ENCODE measurements at regions not wholly inside any gene's neighbourhood (a gene's known extent, or its start where the extent isn't known, plus 50 kb on each side); places are given as distances from the start of the nearest gene placed in this dataset.

GRCh38 chr5:158294701-158295100, 435.8 kb upstream of the CLINT1 start:
- ATAC-seq (ENCODE audit: insufficient read depth, low FRiP score) = no peak
- H3K36me3 ChIP-seq (ENCODE audit: control insufficient read depth in 4 of 4, insufficient read depth in 4 of 4, low read length in 4 of 4) = no peaks in the 10 kb centered on the region
- WGBS, 2 donors = 76 to 90% methylated on average over 6 of the region's 6 CpGs

GRCh38 chr5:158292981-158293380, 434.0 kb upstream of the CLINT1 start:
- H3K36me3 ChIP-seq (ENCODE audit: control insufficient read depth in 4 of 4, insufficient read depth in 4 of 4, low read length in 4 of 4) = no peaks in the 10 kb centered on the region
- no peak for ATAC-seq (ENCODE audit: insufficient read depth, low FRiP score)
- no peak for TF ChIP-seq CTCF (IDR thresholded peaks at IDR 0.05; ENCODE audit: control extremely low read depth, extremely low read depth)
- peaks cover 0 to 4% (median 1%) of the 10 kb centered on the region in 4 donors for H3K9me3 ChIP-seq (ENCODE audit: control insufficient read depth in 4 of 4, insufficient read depth in 3 of 4, low read length in 3 of 4)
- no peak overlapping the region for H3K4me3 ChIP-seq
- DNase-seq = no peak
- no peak overlapping the region for H3K9ac ChIP-seq (ENCODE audit: insufficient read depth in 1 of 2, low read length in 2 of 2)
- no peak overlapping the region for H3K27ac ChIP-seq (ENCODE audit: low read depth in 1 of 2, low read length in 1 of 2)
- 76 to 81% methylated on average over 1 of the region's 1 CpG for WGBS, 2 donors
- H3K27me3 ChIP-seq (ENCODE audit: control insufficient read depth in 3 of 3, insufficient read depth in 3 of 3, low read length in 2 of 3) = no peaks in the 10 kb centered on the region
- peaks cover 0 to 6% (median 3%) of the 10 kb centered on the region in 5 donors for H3K4me1 ChIP-seq (ENCODE audit: control insufficient read depth in 5 of 5, insufficient read depth in 5 of 5, low read length in 5 of 5)

More at GRCh38 chr5:158294701-158295100, 435.8 kb upstream of the CLINT1 start:
- Histone ChIP-seq H3K4me3 (no peak overlapping the region), H3K27ac (ENCODE audit: low read depth in 1 of 2, low read length in 1 of 2) (no peak overlapping the region), H3K9me3 (ENCODE audit: control insufficient read depth in 4 of 4, insufficient read depth in 3 of 4, low read length in 3 of 4) (peaks cover 0 to 4% (median 1%) of the 10 kb centered on the region in 4 donors), H3K27me3 (ENCODE audit: control insufficient read depth in 3 of 3, insufficient read depth in 3 of 3, low read length in 2 of 3) (no peaks in the 10 kb centered on the region), H3K4me1 (ENCODE audit: control insufficient read depth in 5 of 5, insufficient read depth in 5 of 5, low read length in 5 of 5) (no peaks in the 10 kb centered on the region), H3K9ac (ENCODE audit: insufficient read depth in 1 of 2, low read length in 2 of 2) (no peak overlapping the region)
- DNase-seq = no peak
- TF ChIP-seq CTCF (IDR thresholded peaks at IDR 0.05; ENCODE audit: control extremely low read depth, extremely low read depth) = no peak

- DNase-seq = no peak
- no peak overlapping the region for H3K4me3 ChIP-seq
- TF ChIP-seq CTCF (IDR thresholded peaks at IDR 0.05; ENCODE audit: control extremely low read depth, extremely low read depth) = no peak
- ATAC-seq (ENCODE audit: insufficient read depth, low FRiP score) = no peak
- H3K4me1 ChIP-seq (ENCODE audit: control insufficient read depth in 5 of 5, insufficient read depth in 5 of 5, low read length in 5 of 5) = peaks cover 0 to 7% (median 6%) of the 10 kb centered on the region in 5 donors
- H3K27ac ChIP-seq (ENCODE audit: low read depth in 1 of 2, low read length in 1 of 2) = no peak overlapping the region
- no peaks in the 10 kb centered on the region for H3K36me3 ChIP-seq (ENCODE audit: control insufficient read depth in 4 of 4, insufficient read depth in 4 of 4, low read length in 4 of 4)
- no peak overlapping the region for H3K9ac ChIP-seq (ENCODE audit: insufficient read depth in 1 of 2, low read length in 2 of 2)
- 91 to 100% methylated on average over 1 of the region's 1 CpG for WGBS, 2 donors
- H3K9me3 ChIP-seq (ENCODE audit: control insufficient read depth in 4 of 4, insufficient read depth in 3 of 4, low read length in 3 of 4) = peaks cover 0 to 4% (median 1%) of the 10 kb centered on the region in 4 donors
- no peaks in the 10 kb centered on the region for H3K27me3 ChIP-seq (ENCODE audit: control insufficient read depth in 3 of 3, insufficient read depth in 3 of 3, low read length in 2 of 3)
These were observed 431.0 kb upstream of the CLINT1 start for GRCh38 chr5:158289967-158290366.

- no peak overlapping the region for H3K9ac ChIP-seq (ENCODE audit: insufficient read depth in 1 of 2, low read length in 2 of 2)
- ATAC-seq (ENCODE audit: insufficient read depth, low FRiP score) (no peak), DNase-seq (no peak)
- peaks cover 0 to 7% (median 6%) of the 10 kb centered on the region in 5 donors for H3K4me1 ChIP-seq (ENCODE audit: control insufficient read depth in 5 of 5, insufficient read depth in 5 of 5, low read length in 5 of 5)
- no peaks in the 10 kb centered on the region for H3K36me3 ChIP-seq (ENCODE audit: control insufficient read depth in 4 of 4, insufficient read depth in 4 of 4, low read length in 4 of 4)
- H3K27ac ChIP-seq (ENCODE audit: low read depth in 1 of 2, low read length in 1 of 2) = no peak overlapping the region
- H3K9me3 ChIP-seq (ENCODE audit: control insufficient read depth in 4 of 4, insufficient read depth in 3 of 4, low read length in 3 of 4) = peaks cover 0 to 1% (median under 1%) of the 10 kb centered on the region in 4 donors
- TF ChIP-seq CTCF (IDR thresholded peaks at IDR 0.05; ENCODE audit: control extremely low read depth, extremely low read depth) = no peak
- no peak overlapping the region for H3K4me3 ChIP-seq
- 93 to 97% methylated on average over 1 of the region's 1 CpG for WGBS, 2 donors
- no peaks in the 10 kb centered on the region for H3K27me3 ChIP-seq (ENCODE audit: control insufficient read depth in 3 of 3, insufficient read depth in 3 of 3, low read length in 2 of 3)
These were observed 429.3 kb upstream of the CLINT1 start for GRCh38 chr5:158288272-158288657.

All from lung (tissue), 11 donors.